ENCODE measurements at regions not wholly inside any gene's neighbourhood (a gene's known extent, or its start where the extent isn't known, plus 50 kb on each side); places are given as distances from the start of the nearest gene placed in this dataset.
"Not testable (repeated sequence)": the region's sequence is repeated elsewhere in the genome, so short reads cannot be mapped to it uniquely, and the experiment has no call there.

- not testable (repeated sequence) for DNase-seq (ENCODE audit: low read depth)
Observed at GRCh38 chr9:94191706-94192105, 67.4 kb upstream of the ZNF169 start.

DNA sequence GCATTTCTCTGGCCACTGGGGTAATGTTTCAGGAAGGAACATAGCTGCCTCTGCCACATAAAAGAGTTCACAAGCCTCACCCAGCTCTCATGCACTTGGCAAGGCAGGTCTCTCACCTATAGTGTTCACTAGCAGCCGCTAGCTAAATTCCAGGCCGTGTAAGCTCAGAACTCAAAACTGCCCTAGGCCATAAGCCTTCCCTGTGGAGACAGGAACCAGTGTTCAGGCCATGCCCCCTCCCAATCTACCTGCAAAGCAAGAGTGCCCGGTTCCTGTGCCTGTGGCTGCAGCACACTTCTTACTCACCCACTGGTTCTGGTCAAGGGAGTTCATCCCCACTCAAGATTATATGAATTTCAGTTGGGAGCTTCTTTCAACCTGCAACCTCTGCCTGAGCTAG is 60.7 kb upstream of the ZNF169 start:
- no peak for DNase-seq (ENCODE audit: low read depth)

GRCh38 chr9:94199776-94200175 is 59.3 kb upstream of the ZNF169 start:
- DNase-seq (ENCODE audit: low read depth) = peak; percentile 43

GRCh38 chr9:94204174-94204573 is 54.9 kb upstream of the ZNF169 start:
- no peak for DNase-seq (ENCODE audit: low read depth)

- no peak for DNase-seq (ENCODE audit: low read depth)
Observed at GRCh38 chr9:94207781-94208180, 51.3 kb upstream of the ZNF169 start.
